ENCODE measurements at regions not wholly inside any gene's neighbourhood (a gene's known extent, or its start where the extent isn't known, plus 50 kb on each side); places are given as distances from the start of the nearest gene placed in this dataset.

- in situ Hi-C loops (cut with MboI; ENCODE audit: low pct_unique_long_range_greater_than_20kb, low sequenced_read_pairs, unreplicated experiment): no loop called here
- DNase-seq (ENCODE audit: low spot score): no peak
- TF ChIP-seq CTCF (IDR thresholded peaks at IDR 0.05; ENCODE audit: extremely low read depth, insufficient read depth, missing control alignments): no peak
These were observed 91.2 kb upstream of the POT1 start for GRCh38 chr7:125020801-125021200.

GRCh38 chr7:125010540-125010939, 80.9 kb upstream of the POT1 start:
- in situ Hi-C loops (cut with MboI; ENCODE audit: low pct_unique_long_range_greater_than_20kb, low sequenced_read_pairs, unreplicated experiment): no loop called here
- TF ChIP-seq CTCF (IDR thresholded peaks at IDR 0.05; ENCODE audit: extremely low read depth, insufficient read depth, missing control alignments): no peak
- no peak for DNase-seq (ENCODE audit: low spot score)

- peak; percentile 24 for TF ChIP-seq CTCF (IDR thresholded peaks at IDR 0.05; ENCODE audit: extremely low read depth, insufficient read depth, missing control alignments)
- in situ Hi-C loops (cut with MboI; ENCODE audit: low pct_unique_long_range_greater_than_20kb, low sequenced_read_pairs, unreplicated experiment): no loop called here
- DNase-seq (ENCODE audit: low spot score): no peak
These were observed 67.2 kb upstream of the POT1 start for GRCh38 chr7:124996778-124997177.

GRCh38 chr7:124992851-124993562, 63.4 kb upstream of the POT1 start:
- no peak for DNase-seq (ENCODE audit: low spot score)
- TF ChIP-seq CTCF (IDR thresholded peaks at IDR 0.05; ENCODE audit: extremely low read depth, insufficient read depth, missing control alignments): no peak
- in situ Hi-C loops (cut with MboI; ENCODE audit: low pct_unique_long_range_greater_than_20kb, low sequenced_read_pairs, unreplicated experiment): no loop called here

GRCh38 chr7:124989911-124990310, 60.3 kb upstream of the POT1 start:
- in situ Hi-C loops (cut with MboI; ENCODE audit: low pct_unique_long_range_greater_than_20kb, low sequenced_read_pairs, unreplicated experiment): no loop called here
- no peak for TF ChIP-seq CTCF (IDR thresholded peaks at IDR 0.05; ENCODE audit: extremely low read depth, insufficient read depth, missing control alignments)
- no peak for DNase-seq (ENCODE audit: low spot score)
